NCI-H128 (cell line): ENCODE measurements at regions not wholly inside any gene's neighbourhood (a gene's known extent, or its start where the extent isn't known, plus 50 kb on each side); places are given as distances from the start of the nearest gene placed in this dataset.
"Not testable (repeated sequence)": the region's sequence is repeated elsewhere in the genome, so short reads cannot be mapped to it uniquely, and the experiment has no call there.

Experiments used
- DNase-seq: peaks from one replicate; lab custom pipeline; 2025; ENCODE audit not compliant: unreplicated experiment; lab: John Stamatoyannopoulos, UW

GRCh38 chr17:33959098-33959497, 296.0 kb upstream of the CCL2 start:
- not testable (repeated sequence) for DNase-seq

- no peak for DNase-seq
Observed at GRCh38 chr17:33962857-33963655, 292.0 kb upstream of the CCL2 start.

DNA sequence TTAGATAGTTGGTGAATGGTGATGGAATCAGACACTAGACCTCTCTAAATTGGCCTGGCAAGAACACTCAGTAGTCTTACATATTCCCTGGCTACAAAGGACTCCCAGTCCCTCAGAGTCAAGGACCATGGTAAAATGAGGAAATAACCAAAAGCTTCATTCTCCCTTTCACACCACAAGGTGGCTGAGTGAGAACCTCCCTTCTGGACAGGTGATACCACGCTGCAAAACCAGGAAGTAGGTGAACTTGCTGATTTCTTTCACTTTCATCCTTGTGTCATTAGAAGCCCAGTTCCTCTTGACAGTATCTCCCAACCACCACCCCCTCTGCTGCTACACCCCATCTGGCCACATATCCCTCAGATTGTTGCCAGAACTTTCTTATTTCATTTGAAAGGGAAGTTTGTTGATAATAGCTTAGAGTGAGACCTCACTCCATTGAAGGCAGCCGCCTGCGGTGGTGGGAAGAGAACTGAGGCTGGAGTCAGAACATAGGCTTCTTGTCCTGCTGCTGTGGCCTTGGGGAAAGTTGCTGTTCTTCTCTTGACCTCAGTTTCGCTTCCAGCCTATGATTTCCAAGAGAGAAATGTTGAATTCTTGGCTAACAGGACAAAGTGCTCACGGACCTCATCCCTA, 290.6 kb upstream of the CCL2 start:
- DNase-seq, result no peak

- DNase-seq, result no peak
Observed at GRCh38 chr17:33966410-33967059, 288.6 kb upstream of the CCL2 start.

DNA sequence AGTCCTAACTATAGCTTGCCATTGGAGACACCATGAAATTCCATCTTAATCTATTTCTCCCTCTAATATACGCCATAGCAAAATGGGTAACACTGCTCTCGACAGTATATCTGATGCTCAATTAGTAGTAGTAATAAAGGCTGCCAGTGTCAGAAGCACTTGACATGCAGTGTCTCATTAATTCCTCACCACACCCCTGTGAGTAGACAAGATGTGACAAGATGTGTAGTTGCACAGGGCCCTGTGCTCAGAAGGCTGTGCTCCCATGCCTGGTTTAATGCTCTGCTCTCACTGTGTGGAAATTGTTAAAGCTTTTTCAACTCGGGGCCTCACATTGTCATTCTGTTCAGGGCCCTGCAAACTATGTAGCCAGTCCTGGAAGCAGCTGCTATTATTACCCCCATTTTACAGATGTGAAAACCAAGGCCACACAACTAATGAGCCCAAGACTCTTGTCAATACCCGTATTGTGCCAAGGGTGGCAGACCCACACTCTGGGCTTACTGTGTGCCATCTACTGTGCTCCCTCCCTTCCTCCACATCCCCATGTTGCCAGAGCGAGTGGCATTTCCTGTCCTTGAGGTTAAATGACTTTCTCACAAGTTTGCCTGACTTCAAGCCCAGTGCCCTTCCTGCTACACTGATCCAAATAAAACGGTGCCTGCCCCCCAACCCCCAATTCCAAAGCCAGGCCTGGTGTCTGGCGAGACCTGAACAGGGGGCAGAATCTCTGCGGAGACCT, 287.3 kb upstream of the CCL2 start:
- no peak for DNase-seq

- no peak for DNase-seq
Observed at GRCh38 chr17:33968350-33969044, 286.6 kb upstream of the CCL2 start.

DNA sequence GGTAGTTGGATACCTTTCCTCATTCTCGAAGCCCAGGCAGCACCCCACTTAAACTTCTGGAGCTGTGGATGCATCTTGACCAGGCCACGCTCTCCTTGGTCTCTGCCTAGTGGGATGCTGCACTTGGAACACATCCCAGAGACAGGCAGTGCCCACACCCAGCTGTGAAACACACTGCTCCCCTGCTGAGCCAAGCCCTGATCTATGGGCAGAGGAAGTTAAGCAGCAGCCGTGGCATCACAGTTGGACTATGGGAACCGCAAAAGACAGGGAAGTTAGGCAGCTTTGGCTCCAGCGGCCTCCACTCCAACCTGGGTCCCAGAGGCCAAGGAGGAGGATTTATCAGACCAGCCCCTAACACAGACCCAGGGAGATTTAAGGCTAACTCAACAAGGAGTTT, 284.8 kb upstream of the CCL2 start:
- DNase-seq, result no peak

DNA sequence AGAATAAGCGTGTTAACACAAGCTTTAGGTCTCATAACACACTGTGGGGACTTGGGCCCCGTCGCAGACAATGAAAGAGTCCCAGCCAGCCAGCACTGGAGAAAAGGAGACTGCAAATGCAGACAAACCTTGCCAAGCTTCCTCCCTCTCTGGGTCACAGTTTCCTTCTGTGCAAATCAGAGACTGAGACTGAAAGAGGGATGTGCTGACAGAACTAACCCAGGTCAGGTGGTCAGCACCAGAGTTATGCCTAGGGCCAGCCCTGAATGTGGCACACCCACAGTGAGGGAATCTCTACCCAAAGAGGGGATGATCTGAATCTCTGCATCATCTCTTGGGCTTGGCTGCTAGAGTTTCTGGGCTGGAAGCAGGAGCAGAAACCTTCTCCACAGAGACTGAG, 282.3 kb upstream of the CCL2 start:
- no peak for DNase-seq

DNA sequence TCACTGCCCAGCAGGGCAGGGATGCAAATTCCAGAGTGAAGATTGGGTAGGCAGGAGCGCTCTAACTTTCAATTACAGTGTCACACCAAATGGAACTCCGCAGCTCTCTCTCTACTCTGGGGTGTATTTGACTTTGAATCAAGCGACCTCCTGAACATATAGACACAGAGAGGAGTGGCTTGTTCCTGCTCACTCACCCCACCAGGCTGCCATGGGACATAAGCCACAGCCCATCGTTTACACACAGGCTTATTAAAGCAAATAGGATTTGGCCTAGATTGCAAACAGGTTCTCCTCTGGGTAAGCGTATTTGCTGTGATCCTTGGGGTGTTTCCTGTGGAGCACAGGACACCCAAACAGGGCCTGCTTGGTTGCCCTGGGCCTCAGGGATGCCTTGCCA, 281.6 kb upstream of the CCL2 start:
- no peak for DNase-seq

DNA sequence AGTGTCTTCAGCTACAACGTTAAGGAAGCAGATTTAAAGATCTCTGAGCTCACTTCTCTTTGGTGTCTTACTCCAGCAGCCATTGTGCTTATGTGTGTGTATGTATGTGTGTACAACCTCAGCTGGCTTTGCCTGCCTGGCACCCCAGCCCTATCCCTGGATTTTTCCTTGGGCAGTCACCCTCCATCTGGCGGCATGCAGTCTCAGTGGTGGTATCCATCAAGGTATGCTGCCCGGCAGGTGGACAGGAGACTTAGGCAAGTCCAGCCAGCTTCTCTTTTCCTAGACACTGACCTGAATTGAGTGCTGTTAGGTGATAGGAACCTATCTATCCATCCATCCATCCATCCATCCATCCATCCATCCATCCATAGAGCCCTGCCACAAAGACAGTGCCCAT, 280.8 kb upstream of the CCL2 start:
- DNase-seq, result no peak

DNA sequence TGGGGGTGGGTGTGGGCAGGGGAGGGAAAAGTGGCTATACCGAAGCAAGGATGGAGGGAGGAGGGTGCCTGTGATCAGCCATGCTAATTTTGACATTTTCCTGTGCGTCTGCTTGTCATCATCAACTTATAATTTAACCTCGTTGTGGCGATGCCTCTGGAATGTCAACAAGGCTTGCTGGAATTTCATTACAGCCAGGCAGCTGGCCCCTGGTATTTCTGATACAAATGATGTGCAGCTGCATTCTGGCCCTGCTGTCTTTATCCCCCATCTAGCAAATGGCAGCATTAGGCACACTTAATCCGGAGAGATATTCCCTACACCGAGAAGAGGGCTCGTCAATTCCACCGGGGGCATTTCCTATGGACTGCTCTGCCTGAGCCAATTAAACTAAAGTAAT, 278.3 kb upstream of the CCL2 start:
- no peak for DNase-seq

- DNase-seq, result no peak
Observed at GRCh38 chr17:33977729-33978514, 277.2 kb upstream of the CCL2 start.

DNA sequence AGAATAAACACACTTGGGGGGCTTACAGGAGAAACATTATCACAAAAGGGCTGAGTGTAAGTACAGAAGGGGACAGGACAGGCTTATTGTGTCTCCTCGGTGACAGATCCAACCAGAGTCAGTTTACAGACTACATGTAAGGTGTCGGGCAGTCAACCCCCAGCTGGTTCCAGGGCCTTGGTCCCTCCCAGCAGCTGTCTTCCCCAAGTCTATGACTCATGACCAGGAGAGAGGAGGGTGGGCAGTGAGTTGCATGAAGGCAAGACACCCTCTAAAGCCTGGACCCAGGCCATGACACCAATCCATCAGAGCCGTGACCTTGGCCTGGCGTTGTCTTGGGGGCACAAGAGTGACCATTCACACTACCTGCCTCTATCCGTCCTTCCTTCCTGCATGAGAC, 276.2 kb upstream of the CCL2 start:
- DNase-seq, result no peak

DNA sequence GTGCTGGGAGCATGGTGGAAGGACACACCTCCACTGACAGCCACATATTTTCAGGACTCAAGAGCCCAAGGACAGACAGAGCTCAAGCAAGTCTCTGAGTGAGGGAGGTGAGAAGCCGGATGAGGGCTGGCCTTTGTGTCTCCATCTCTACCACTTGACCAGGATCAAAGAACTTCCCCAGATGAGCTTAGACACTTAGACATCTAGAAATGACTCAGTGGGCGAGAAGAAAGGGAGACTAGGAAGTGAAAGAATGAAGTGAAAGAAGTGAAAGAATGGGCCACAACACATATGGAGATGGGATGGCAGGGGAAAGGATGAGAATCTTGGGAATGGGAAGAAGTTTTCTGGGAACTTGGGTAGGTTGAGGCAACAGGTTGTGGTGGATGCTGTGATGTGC, 274.9 kb upstream of the CCL2 start:
- no peak for DNase-seq

- no peak for DNase-seq
Observed at GRCh38 chr17:33981711-33982601, 273.1 kb upstream of the CCL2 start.

DNA sequence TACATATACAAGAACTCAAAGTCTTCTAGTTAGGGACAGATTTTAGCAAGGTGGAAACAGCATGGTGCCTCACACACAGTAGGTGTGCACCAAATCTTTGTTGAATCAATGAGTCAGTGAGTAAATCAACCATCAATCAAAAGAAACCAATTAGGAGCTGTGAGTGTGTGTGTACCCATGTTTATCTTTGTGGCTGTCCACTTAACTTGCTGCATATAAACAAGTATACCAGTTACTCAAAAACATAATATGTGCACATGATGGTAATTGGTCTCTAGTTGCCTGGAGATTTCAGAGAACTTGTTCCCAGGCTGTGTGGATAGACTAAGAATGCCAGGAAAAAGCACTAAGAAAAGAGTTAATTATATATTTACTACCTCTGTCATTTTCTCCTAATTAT, 272.2 kb upstream of the CCL2 start:
- DNase-seq, result no peak

- no peak for DNase-seq
Observed at GRCh38 chr17:33983824-33984574, 271.1 kb upstream of the CCL2 start.

GRCh38 chr17:33986088-33986487, 269.0 kb upstream of the CCL2 start:
- no peak for DNase-seq

GRCh38 chr17:33986566-33986965, 268.5 kb upstream of the CCL2 start:
- no peak for DNase-seq
